Fibroblast of lung (primary cell): ENCODE measurements at regions not wholly inside any gene's neighbourhood (a gene's known extent, or its start where the extent isn't known, plus 50 kb on each side); places are given as distances from the start of the nearest gene placed in this dataset.

Experiments used
- DNase-seq, 2 donors: peaks; one replicate each; pipeline versions ENCODE4 v3.0.0 to v3.0.0-alpha.2; 2010; ENCODE audit warnings: low read depth in 2 of 2
- H2AFZ ChIP-seq: 2 replicates; pipeline ENCODE4 v1.5.1; 2012; ENCODE audit warnings: low read length, control low read depth, inconsistent platforms
- H3K27ac ChIP-seq: 2 replicates; pipeline ENCODE4 v1.5.1; 2011; ENCODE audit warnings: low read length, control low read depth; ENCODE audit not compliant: insufficient read depth
- H3K27me3 ChIP-seq: 2 replicates; pipeline ENCODE4 v1.5.1; 2011; ENCODE audit warnings: mild to moderate bottlenecking, low read length; ENCODE audit not compliant: control insufficient read depth, insufficient read depth
- H3K36me3 ChIP-seq: 2 replicates; pipeline ENCODE4 v1.5.1; 2011; ENCODE audit warnings: low read length; ENCODE audit not compliant: control insufficient read depth, insufficient read depth
- H3K4me1 ChIP-seq: 2 replicates; pipeline ENCODE4 v1.5.1; 2011; ENCODE audit warnings: low read length; ENCODE audit not compliant: control insufficient read depth, insufficient read depth; ENCODE audit errors: extremely low read depth
- H3K4me2 ChIP-seq: 2 replicates; pipeline ENCODE4 v1.5.1; 2011; ENCODE audit warnings: low read length, control low read depth; ENCODE audit not compliant: insufficient read depth; ENCODE audit errors: extremely low read depth
- H3K4me3 ChIP-seq, 4 experiments: fragments of 200-600 bp in 1 of 4; sonication (generic) in 1 of 4; replicated peaks in 1 of 4; 2 replicates each; pipeline ENCODE4 v1.5.1; 2011 to 2016; ENCODE audit warnings: low read length in 4 of 4, low read depth in 3 of 4, mild to moderate bottlenecking in 3 of 4, control low read depth in 2 of 4, inconsistent platforms in 1 of 4, mixed read lengths in 1 of 4; ENCODE audit not compliant: insufficient read depth in 1 of 4; ENCODE audit errors: control extremely low read depth in 1 of 4
- H3K79me2 ChIP-seq: 2 replicates; pipeline ENCODE4 v1.5.1; 2012; ENCODE audit warnings: mild to moderate bottlenecking, low read length, inconsistent platforms; ENCODE audit not compliant: control insufficient read depth, insufficient read depth
- H3K9ac ChIP-seq: 2 replicates; pipeline ENCODE4 v1.5.1; 2011; ENCODE audit warnings: mild to moderate bottlenecking, low read length, control low read depth; ENCODE audit not compliant: insufficient read depth
- H3K9me3 ChIP-seq: 2 replicates; pipeline ENCODE4 v1.5.1; 2012; ENCODE audit warnings: low read depth, low read length; ENCODE audit not compliant: control insufficient read depth, insufficient read depth
- H4K20me1 ChIP-seq: 2 replicates; pipeline ENCODE4 v1.5.1; 2011; ENCODE audit warnings: low read length; ENCODE audit not compliant: control insufficient read depth, insufficient read depth; ENCODE audit errors: extremely low read depth
- CTCF ChIP-seq, 2 donors: IDR thresholded peaks in 1 of 2; conservative IDR thresholded peaks in 1 of 2; 1 replicate in 1 of 2; 2 replicates in 1 of 2; pipeline ENCODE4 v1.5.1; 2011 to 2012; ENCODE audit warnings: low read length in 2 of 2, control low read depth in 1 of 2, inconsistent platforms in 1 of 2, low read depth in 1 of 2, mild to moderate bottlenecking in 1 of 2
- EZH2 ChIP-seq: IDR thresholded peaks from 2 replicates; pipeline ENCODE4 v1.5.1; 2012; ENCODE audit warnings: low read length, control low read depth, mild to moderate bottlenecking; ENCODE audit errors: missing control alignments

- Histone ChIP-seq H4K20me1 (no peaks in the 10 kb centered on the region), H3K9ac (no peak overlapping the region), H3K27me3 (no peaks in the 10 kb centered on the region), H3K4me3 (no peak overlapping the region), H3K9me3 (no peaks in the 10 kb centered on the region), H3K4me1 (no peaks in the 10 kb centered on the region), H2AFZ (no peak overlapping the region), H3K79me2 (no peaks in the 10 kb centered on the region), H3K27ac (no peak overlapping the region), H3K36me3 (no peaks in the 10 kb centered on the region), H3K4me2 (no peak overlapping the region)
- no peak for DNase-seq
- TF ChIP-seq CTCF (conservative IDR thresholded peaks at IDR 0.05 in 1 of 2, IDR thresholded peaks at IDR 0.05 in 1 of 2; ENCODE audit: low read depth in 1 of 2, low read length in 2 of 2) (no peak), EZH2 (no peak)
These were observed 145.8 kb upstream of the ZNF507 start for GRCh38 chr19:32199501-32200040.

DNA sequence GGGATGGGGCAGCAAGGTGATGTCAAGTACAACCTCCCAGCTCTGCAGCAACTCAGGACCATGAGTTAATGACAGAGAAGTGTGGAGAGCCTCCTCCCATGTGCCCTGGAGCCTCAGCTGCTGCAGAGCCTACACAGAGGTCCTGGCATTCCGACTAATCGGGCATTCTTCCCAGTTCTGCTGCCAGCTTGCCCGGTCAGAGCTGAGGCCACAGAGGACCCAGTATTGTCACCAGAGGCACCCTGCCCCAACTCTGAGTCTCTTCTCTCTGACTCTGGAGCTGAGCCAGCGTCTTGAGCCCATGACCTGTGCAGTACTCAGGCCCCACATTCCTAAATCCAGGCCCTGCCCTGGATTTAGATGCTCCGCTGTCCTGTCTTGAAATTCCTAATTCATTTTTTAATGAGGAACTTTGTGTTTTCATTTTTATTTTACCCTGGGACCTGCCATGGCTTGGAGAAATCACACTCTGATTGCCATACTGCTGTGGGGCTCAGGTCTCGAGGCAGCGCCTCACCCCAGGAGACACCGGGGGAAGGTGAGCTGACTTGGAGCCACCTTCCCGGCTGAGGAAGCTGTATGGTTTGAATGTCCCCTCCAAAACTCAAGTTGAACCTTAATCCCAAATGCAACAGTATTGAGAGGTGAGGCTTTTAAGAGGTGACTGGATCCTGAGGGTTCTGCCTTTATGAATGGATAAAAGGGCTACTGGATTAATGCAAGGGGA lies 144.9 kb upstream of the ZNF507 start:
- no peak for DNase-seq

DNA sequence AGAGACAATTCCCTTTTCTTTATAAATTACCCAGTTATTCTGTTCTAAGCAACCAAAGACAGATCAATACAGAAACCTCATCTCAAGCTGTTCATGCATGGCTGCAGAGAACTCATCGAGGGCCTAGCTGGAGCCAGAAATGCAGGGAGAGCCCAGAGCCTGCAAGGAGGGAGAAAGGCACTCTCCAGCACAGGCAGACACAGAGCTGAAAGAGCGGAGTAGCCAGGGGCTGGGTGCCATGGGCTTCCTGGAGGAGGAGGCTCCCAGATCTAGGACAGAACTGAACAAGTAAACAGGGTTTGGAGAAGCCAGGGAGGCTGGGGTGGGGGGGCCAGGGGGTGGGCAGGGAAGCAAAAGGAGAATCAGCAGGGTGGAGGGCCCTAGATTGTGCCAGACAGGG lies 144.2 kb upstream of the ZNF507 start:
- Histone ChIP-seq H3K4me3 (no peak overlapping the region), H3K9ac (no peak overlapping the region), H2AFZ (no peak overlapping the region), H3K79me2 (no peaks in the 10 kb centered on the region), H3K9me3 (no peaks in the 10 kb centered on the region), H3K27ac (no peak overlapping the region), H4K20me1 (no peaks in the 10 kb centered on the region), H3K4me2 (no peak overlapping the region), H3K27me3 (no peaks in the 10 kb centered on the region), H3K36me3 (no peaks in the 10 kb centered on the region), H3K4me1 (no peaks in the 10 kb centered on the region)
- DNase-seq: no peak
- TF ChIP-seq CTCF (conservative IDR thresholded peaks at IDR 0.05 in 1 of 2, IDR thresholded peaks at IDR 0.05 in 1 of 2; ENCODE audit: low read depth in 1 of 2, low read length in 2 of 2) (no peak), EZH2 (no peak)

More for the DNA sequence above, 144.9 kb upstream of the ZNF507 start:
- H4K20me1 ChIP-seq: no peaks in the 10 kb centered on the region
- no peaks in the 10 kb centered on the region for H3K9me3 ChIP-seq
- no peak overlapping the region for H3K4me2 ChIP-seq
- no peaks in the 10 kb centered on the region for H3K79me2 ChIP-seq
- no peaks in the 10 kb centered on the region for H3K27me3 ChIP-seq
- H3K4me3 ChIP-seq: no peak overlapping the region
- H2AFZ ChIP-seq: no peak overlapping the region
- no peak for TF ChIP-seq CTCF (conservative IDR thresholded peaks at IDR 0.05 in 1 of 2, IDR thresholded peaks at IDR 0.05 in 1 of 2; ENCODE audit: low read depth in 1 of 2, low read length in 2 of 2)
- no peak for TF ChIP-seq EZH2
- H3K27ac ChIP-seq: no peak overlapping the region
- no peaks in the 10 kb centered on the region for H3K4me1 ChIP-seq
- no peaks in the 10 kb centered on the region for H3K36me3 ChIP-seq
- no peak overlapping the region for H3K9ac ChIP-seq
